ENCODE measurements at regions not wholly inside any gene's neighbourhood (a gene's known extent, or its start where the extent isn't known, plus 50 kb on each side); places are given as distances from the start of the nearest gene placed in this dataset.

DNA sequence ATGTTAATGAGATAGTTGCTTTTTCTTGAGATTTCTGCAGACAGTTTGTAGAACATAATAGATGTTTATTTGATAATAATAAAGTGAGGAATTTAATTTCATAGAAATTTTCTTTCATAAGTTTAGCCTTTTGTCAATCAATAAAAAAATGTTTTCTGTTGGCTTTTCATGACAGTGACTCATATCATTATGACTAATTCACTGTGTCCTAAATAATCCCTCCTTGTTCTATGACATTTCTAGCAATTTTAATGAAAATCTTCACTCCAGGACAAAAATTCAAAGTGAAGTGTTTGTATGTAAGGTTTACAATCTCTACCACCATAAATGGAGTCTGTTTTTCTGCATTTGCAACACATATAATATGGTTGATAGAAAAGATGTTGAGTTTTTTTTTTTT is 109.9 kb downstream of the UTRN start:
- TF ChIP-seq, protein P1, sequence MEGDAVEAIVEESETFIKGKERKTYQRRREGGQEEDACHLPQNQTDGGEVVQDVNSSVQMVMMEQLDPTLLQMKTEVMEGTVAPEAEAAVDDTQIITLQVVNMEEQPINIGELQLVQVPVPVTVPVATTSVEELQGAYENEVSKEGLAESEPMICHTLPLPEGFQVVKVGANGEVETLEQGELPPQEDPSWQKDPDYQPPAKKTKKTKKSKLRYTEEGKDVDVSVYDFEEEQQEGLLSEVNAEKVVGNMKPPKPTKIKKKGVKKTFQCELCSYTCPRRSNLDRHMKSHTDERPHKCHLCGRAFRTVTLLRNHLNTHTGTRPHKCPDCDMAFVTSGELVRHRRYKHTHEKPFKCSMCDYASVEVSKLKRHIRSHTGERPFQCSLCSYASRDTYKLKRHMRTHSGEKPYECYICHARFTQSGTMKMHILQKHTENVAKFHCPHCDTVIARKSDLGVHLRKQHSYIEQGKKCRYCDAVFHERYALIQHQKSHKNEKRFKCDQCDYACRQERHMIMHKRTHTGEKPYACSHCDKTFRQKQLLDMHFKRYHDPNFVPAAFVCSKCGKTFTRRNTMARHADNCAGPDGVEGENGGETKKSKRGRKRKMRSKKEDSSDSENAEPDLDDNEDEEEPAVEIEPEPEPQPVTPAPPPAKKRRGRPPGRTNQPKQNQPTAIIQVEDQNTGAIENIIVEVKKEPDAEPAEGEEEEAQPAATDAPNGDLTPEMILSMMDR (IDR thresholded peaks at IDR 0.05; ENCODE audit: low read length): no peak
- TF ChIP-seq EZH2phosphoT487 (IDR thresholded peaks at IDR 0.05; ENCODE audit: low read length) (no peak), EZH2 (optimal IDR thresholded peaks at IDR 0.05; ENCODE audit: low read depth, low read length) (no peak)
